ENCODE measurements at regions not wholly inside any gene's neighbourhood (a gene's known extent, or its start where the extent isn't known, plus 50 kb on each side); places are given as distances from the start of the nearest gene placed in this dataset.

DNA sequence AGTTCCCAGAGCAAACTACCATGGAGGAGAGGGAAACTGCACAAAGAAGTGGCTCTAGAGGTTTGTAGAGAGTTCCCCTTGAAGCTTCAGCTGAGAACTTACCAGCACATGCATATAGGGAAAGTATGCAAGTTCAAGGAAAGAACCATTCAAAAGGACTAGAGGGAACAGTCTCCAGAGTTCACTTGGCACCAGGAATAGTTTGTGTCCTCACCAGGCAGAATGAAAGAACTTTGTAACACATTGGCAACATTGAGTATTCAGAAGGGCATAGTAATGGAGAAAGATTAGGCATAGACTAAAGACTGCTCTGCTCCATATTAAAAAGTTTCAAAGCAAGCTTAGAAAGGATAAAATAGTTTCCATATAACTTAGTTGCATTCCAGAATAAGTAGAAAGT, 155.4 kb upstream of the TOM1L1 start:
- no peak for DNase-seq

- no peak for DNase-seq
Measured at GRCh38 chr17:54745862-54746261, 154.8 kb upstream of the TOM1L1 start.

DNA sequence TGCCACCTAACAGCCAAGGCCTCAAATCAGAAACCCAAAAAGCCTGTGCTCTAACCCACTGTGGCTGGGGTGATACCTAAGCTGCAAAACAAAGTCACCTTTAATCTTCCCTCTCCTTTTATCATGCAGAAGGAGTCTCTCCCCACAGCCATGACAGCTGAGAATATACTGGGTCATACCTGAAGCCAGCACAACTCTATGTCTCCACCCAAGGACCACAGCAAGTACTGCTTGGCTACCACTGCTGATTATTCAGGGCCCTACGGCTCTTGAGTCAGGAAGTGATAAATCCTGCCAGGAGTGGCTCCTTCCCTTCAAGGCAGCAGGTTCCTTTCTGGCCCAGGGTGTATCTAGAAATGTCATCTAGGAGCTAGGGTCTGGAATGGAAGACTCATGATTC, 151.5 kb upstream of the TOM1L1 start:
- no peak for DNase-seq

GRCh38 chr17:54754560-54754959, 146.1 kb upstream of the TOM1L1 start:
- no peak for DNase-seq

GRCh38 chr17:54760836-54761235, 139.8 kb upstream of the TOM1L1 start:
- no peak for DNase-seq

DNA sequence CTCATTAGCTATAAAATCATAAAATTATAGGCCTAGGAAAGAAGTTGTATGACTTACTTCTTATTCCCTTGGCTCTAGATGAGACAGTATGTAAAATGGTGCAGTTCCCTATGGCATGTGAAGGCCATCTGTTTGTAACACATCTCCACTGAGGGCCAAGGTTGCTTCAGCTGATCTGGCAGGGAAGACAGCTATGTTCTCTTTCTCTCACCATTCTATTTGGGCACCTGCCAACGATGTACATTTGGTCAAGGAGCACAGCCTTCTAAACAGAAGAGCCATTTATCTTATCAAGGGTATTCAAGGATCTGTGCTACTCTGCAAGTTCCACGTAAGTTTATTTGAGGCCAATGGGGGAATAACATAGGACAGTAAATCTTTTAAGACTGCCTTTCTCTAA, 129.8 kb upstream of the TOM1L1 start:
- no peak for DNase-seq

GRCh38 chr17:54771409-54771915, 129.2 kb upstream of the TOM1L1 start:
- no peak for DNase-seq

DNA sequence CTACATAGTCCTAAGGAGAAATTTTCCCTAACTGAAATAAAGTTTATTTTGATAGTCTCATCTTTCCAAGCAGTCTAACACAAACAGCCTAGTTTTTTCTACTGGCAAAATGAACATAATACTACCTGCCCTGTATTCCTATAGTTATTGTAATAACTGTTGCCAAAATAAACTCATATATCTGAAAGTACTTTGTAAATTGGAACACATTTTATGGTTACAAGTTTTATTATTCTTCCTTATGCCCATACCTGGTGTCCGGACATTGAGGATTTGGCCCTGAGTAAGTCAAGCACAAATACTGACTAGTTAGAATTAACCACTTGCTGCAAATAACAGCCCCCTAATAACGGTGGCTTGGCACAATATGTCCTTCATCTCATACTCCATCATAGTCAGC, 120.4 kb upstream of the TOM1L1 start:
- no peak for DNase-seq

- no peak for DNase-seq
Measured at GRCh38 chr17:54781389-54781788, 119.3 kb upstream of the TOM1L1 start.

GRCh38 chr17:54784305-54784704, 116.3 kb upstream of the TOM1L1 start:
- DNase-seq = peak; percentile 27

DNA sequence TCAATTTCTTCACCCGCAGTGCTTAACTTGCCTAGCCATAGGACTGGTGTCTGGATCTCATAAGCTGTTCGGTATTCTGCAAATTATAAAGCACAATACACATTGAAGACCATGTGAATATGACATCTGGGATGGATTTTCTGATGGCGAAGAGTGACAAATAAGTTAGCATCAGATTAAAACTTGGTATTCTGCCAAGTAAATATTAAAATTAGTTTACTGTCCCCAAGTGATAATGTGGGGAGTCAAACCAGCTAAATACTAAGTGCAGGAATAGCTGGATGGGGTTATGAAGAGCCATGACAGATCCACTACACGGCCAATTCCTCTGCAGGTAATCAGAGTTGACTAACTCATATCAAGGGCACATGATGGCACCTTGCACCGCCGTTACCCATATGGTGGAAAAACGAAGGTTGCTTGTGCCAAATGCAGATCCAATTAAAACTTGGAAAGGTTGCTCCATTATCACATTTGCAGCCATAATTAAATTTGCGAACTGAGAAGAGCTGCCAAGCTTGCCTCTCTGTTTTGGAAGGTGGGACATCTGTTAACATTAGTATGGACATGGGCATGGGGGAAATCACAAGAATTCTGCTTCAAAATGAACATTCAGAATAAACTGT, 114.9 kb upstream of the TOM1L1 start:
- peak; percentile 99 for DNase-seq

DNA sequence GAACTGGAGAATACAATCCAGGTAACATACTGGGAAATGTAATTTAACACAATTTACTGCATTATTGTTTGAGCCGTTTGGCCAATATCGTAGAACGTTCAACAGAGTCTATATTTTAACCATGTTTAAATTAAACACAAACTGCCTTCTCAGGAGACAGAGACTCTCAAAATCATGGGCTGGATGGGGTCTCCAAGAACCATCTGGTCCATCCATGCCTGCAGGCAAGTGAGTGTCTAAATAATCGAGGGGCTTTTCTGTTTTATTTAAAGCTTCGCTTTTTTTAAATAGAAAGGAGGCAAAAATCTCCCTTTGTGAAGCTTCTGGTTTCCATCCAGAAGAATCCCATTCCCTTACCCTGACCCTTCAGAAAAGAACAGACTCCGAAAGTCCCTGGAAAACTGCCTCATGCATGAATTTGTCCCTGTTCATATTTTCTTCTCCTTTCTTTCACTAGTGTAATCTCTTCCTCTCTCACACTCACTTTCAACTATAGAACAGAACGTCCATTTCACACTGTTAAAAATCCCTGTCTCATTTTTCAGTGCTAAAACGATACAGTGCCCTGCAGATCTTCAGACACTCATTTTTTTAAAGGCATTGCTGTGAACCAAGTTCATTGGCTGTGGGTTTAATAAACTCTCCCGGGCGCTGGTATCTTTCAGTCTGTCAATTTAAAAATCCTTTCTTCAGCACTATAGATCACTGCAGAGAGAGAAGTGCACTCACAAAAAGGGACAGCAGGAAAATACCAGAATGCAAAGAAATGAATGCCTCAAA, 111.4 kb upstream of the TOM1L1 start:
- DNase-seq = no peak

- no peak for DNase-seq
Measured at GRCh38 chr17:54793271-54793670, 107.4 kb upstream of the TOM1L1 start.

DNA sequence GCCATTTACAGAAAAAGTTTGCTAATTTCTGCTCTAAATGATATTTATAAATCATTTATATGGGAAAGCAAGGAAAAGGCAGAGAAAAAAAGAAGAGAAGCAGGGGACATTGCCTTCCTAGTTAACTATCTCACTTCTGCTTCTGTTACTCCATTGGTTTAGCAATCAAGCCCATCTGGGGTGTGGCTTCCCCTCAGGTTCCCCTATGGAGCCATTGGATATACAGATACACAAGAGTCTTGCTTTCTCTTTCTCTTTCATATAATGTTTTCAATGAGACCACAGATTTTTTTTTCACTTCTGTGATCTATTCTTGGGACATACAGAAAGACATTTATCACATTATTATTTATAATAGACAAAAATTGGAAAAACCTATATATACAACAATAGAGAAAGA, 105.6 kb upstream of the TOM1L1 start:
- DNase-seq = no peak

GRCh38 chr17:54807331-54807730, 93.3 kb upstream of the TOM1L1 start:
- no peak for DNase-seq

GRCh38 chr17:54813896-54814295, 86.8 kb upstream of the TOM1L1 start:
- DNase-seq = no peak

- no peak for DNase-seq
Measured at GRCh38 chr17:54814371-54814770, 86.3 kb upstream of the TOM1L1 start.

DNA sequence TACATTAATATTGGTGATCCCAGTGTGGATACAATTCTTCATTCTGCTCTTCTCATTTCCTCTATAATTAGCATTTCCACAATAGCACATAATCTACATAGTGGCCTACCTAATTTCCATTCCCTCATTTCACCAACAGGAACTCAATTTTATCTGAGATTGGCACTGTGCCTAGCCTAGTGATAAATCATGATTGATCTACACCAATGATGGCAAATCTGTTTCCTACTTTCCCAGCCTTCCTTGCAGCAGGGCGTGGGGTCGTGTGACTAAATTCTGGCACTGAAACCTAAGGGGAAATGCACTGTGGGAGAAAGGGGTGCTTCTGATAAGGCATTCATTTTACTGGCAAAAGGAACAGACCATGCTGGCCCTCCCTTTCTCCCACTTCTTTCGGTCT, 66.6 kb upstream of the TOM1L1 start:
- DNase-seq = no peak

- DNase-seq = no peak
Measured at GRCh38 chr17:54835015-54835414, 65.6 kb upstream of the TOM1L1 start.

DNA sequence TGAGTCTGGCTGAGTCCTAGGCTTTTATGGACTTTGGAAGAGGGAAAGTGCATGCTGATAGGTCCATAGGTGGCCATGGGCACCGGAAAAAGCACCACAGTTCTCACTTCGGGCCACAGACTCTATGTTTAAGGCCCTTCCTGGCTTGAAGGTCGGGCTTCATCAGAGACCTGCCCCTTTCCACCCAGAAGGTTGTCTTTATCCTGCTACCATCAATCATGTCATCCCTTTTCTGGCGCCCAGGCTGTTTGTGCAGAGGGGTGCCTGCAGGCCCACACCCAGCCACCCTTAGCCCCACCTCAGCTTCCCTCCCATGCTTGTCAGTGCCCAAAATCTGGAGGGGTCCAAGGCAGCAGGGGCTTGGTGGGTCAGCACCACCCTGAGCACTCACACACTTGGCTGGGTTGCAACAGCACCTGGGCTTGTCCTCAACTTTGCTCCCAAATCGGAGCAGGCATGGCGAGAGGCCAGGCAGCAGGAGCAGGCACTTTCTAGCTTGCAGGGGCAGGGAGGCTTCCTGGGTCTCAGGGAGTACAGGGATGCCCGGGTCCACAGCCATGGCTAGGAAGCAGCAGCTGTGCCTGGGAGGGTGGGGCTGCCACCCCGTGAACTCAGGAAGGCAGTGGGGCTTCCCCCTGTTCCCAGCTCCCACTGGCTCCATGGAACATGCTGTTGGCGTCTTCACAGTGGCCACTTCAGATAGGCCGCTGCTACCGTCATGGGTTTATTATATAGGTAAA, 63.8 kb upstream of the TOM1L1 start:
- no peak for DNase-seq

GRCh38 chr17:54838651-54839421, 61.8 kb upstream of the TOM1L1 start:
- no peak for DNase-seq

DNA sequence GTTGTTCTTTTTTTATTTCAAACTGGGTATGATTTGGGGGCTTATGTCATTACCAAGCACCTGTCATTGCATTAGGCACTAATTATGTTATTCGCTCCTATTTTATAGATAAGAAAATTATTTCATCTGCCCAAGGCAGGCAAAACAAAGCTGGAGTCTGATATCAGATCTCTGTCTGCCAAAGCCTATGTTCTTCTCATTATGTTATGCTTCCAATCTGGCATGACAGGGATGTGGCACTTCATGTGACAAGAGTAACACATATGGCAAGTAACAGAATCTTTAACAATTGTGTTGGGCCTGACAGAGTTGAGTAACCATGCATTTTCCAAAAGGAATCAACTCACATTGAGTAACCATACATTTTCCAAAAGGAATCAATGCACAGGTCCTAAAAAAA, 61.2 kb upstream of the TOM1L1 start:
- DNase-seq = peak; percentile 37

All from NCI-H1694 treated with DMSO at 0.1 percent for 48 hours (cell line).